ENCODE measurements at regions not wholly inside any gene's neighbourhood (a gene's known extent, or its start where the extent isn't known, plus 50 kb on each side); places are given as distances from the start of the nearest gene placed in this dataset.

DNA sequence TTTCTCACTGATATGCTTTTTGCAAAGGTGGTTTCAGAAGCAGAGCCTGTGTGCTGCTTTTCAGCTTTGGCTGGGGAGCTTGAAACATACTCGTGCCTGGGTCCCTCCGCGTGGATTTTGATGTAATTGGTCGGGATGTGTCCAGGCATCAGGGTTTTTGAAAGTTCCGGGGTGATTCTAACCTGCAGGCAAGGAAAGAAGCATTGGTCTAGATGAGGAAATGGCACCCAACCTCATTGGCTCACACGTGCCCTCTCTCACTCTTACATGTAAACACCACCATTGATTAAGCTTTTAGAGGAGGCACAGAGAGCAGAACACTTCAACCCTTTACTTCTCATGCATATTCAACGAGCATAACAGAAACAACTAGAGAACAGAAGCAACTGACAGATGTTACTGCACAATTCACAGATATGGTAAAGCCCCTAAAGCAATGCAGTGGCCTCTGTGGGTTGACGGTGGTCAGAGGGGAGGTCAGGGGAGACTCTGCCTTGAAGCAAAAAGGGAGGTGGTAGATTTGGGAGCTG lies 112.1 kb downstream of the TLR5 start:
- no peaks in the 10 kb centered on the region for H3K9me3 ChIP-seq (replicated peaks; ENCODE audit: control insufficient read depth, insufficient read depth, low read length)
- no peak overlapping the region for H3K9ac ChIP-seq (replicated peaks; ENCODE audit: extremely low read depth, insufficient read depth, low read length)
- no peaks in the 10 kb centered on the region for H3K27me3 ChIP-seq (ENCODE audit: control insufficient read depth in 2 of 2, insufficient read depth in 2 of 2, low read length in 2 of 2)
- no peak overlapping the region for H3K27ac ChIP-seq (ENCODE audit: insufficient read depth, low read depth, low read length)
- no peak for DNase-seq (ENCODE audit: low read depth, low spot score)
- no peaks in the 10 kb centered on the region for H3K4me1 ChIP-seq (ENCODE audit: control insufficient read depth, extremely low read depth, insufficient read depth, low read length)
- intact Hi-C loops (cut with micrococcal nuclease), result no loop called here
- ChIA-PET CTCF (no interaction called here), POLR2A (no interaction called here)
- no TSS peak for BruUV-seq (replicated peaks)
- dilution Hi-C loops (cut with MboI; ENCODE audit: extremely low pct_ligation_motif_present, low sequenced_read_pairs), result no loop called here
- no peaks in the 10 kb centered on the region for H3K36me3 ChIP-seq (ENCODE audit: control insufficient read depth in 2 of 2, extremely low read depth in 1 of 2, insufficient read depth in 2 of 2, low read length in 2 of 2)
- no peak for FAIRE-seq
- no peaks in the 10 kb centered on the region for H3K79me2 ChIP-seq (ENCODE audit: control insufficient read depth, insufficient read depth, low read length)
- H2AFZ ChIP-seq (ENCODE audit: low read depth, low read length), result no peak overlapping the region
- H3K4me3 ChIP-seq (replicated peaks in 1 of 3; ENCODE audit: insufficient read depth in 1 of 3, low read depth in 1 of 3, low read length in 3 of 3), result no peak overlapping the region
- no peaks in the 10 kb centered on the region for H4K20me1 ChIP-seq (replicated peaks; ENCODE audit: control insufficient read depth, extremely low read depth, insufficient read depth, low read length)
- H3K9me1 ChIP-seq (replicated peaks; ENCODE audit: control insufficient read depth, extremely low read depth, insufficient read depth, low read length), result no peaks in the 10 kb centered on the region
- no peak overlapping the region for H3K4me2 ChIP-seq (ENCODE audit: insufficient read depth, low read length)
- TF ChIP-seq, protein P1, sequence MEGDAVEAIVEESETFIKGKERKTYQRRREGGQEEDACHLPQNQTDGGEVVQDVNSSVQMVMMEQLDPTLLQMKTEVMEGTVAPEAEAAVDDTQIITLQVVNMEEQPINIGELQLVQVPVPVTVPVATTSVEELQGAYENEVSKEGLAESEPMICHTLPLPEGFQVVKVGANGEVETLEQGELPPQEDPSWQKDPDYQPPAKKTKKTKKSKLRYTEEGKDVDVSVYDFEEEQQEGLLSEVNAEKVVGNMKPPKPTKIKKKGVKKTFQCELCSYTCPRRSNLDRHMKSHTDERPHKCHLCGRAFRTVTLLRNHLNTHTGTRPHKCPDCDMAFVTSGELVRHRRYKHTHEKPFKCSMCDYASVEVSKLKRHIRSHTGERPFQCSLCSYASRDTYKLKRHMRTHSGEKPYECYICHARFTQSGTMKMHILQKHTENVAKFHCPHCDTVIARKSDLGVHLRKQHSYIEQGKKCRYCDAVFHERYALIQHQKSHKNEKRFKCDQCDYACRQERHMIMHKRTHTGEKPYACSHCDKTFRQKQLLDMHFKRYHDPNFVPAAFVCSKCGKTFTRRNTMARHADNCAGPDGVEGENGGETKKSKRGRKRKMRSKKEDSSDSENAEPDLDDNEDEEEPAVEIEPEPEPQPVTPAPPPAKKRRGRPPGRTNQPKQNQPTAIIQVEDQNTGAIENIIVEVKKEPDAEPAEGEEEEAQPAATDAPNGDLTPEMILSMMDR (IDR thresholded peaks at IDR 0.05; ENCODE audit: extremely low read depth in 1 of 2, insufficient read depth in 1 of 2, low read depth in 1 of 2, low read length in 2 of 2), result no peak
- TF ChIP-seq, protein P2, sequence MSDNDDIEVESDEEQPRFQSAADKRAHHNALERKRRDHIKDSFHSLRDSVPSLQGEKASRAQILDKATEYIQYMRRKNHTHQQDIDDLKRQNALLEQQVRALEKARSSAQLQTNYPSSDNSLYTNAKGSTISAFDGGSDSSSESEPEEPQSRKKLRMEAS (IDR thresholded peaks at IDR 0.05; ENCODE audit: insufficient read depth, insufficient read length), result no peak

DNA sequence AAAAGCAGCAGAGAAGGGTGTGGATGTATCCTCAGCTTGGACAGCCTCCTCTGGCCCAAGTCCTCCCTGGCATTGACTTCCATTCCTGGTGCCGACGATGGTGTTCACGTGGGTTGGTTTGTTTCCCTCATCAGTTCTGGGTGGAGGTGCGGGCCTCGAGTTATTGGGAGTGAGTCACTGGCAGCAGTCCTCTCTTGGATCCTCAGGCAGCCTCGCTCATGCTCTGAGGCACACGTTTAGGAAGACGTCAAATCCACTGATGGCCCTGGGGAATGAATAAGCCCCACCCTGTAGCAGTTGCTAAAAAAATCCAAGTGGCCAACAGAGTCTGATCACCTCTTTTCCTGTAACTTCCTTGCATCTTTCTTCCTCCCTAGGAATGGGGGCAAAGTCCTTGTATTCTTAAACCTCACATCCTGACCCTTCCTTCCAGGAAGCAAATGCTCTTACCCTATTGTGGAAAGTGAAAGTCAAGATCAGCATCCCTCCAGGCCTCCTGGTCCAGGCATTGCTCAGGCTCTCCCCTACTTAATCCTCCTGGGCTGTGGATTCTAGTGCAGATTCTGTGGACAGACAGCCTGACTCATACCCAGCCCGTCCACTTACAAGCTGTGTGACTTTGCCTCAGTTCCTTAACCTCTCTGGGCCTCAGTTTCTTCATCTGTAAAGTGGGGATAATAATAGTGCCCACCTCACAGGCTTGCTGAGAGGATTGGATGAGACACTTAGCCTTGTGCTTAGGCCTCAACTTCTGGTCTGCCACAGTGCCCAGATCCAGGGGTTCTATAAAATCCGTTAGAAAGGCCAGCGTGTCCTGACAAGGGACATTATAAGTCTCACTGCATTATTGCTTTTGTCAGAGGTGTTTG lies 111.1 kb downstream of the TLR5 start:
- dilution Hi-C loops (cut with MboI; ENCODE audit: extremely low pct_ligation_motif_present, low sequenced_read_pairs), result no loop called here

More for the DNA sequence above, 111.1 kb downstream of the TLR5 start:
- Histone ChIP-seq H3K9ac (replicated peaks; ENCODE audit: extremely low read depth, insufficient read depth, low read length) (no peak overlapping the region), H3K9me1 (replicated peaks; ENCODE audit: control insufficient read depth, extremely low read depth, insufficient read depth, low read length) (no peaks in the 10 kb centered on the region), H3K27ac (ENCODE audit: insufficient read depth, low read depth, low read length) (no peak overlapping the region), H3K4me3 (replicated peaks in 1 of 3; ENCODE audit: insufficient read depth in 1 of 3, low read depth in 1 of 3, low read length in 3 of 3) (no peak overlapping the region), H3K36me3 (ENCODE audit: control insufficient read depth in 2 of 2, extremely low read depth in 1 of 2, insufficient read depth in 2 of 2, low read length in 2 of 2) (no peaks in the 10 kb centered on the region), H3K4me1 (ENCODE audit: control insufficient read depth, extremely low read depth, insufficient read depth, low read length) (no peaks in the 10 kb centered on the region), H3K4me2 (ENCODE audit: insufficient read depth, low read length) (no peak overlapping the region), H3K79me2 (ENCODE audit: control insufficient read depth, insufficient read depth, low read length) (no peaks in the 10 kb centered on the region), H3K27me3 (ENCODE audit: control insufficient read depth in 2 of 2, insufficient read depth in 2 of 2, low read length in 2 of 2) (no peaks in the 10 kb centered on the region), H4K20me1 (replicated peaks; ENCODE audit: control insufficient read depth, extremely low read depth, insufficient read depth, low read length) (no peaks in the 10 kb centered on the region), H3K9me3 (replicated peaks; ENCODE audit: control insufficient read depth, insufficient read depth, low read length) (no peaks in the 10 kb centered on the region), H2AFZ (ENCODE audit: low read depth, low read length) (no peak overlapping the region)
- intact Hi-C loops (cut with micrococcal nuclease), result no loop called here
- FAIRE-seq (no peak), DNase-seq (ENCODE audit: low read depth, low spot score) (no peak)
- POLR2A ChIA-PET, result no interaction called here
- TF ChIP-seq POLR2A (IDR thresholded peaks at IDR 0.05; ENCODE audit: low read depth, low read length) (no peak), POLR2AphosphoS5 (IDR thresholded peaks at IDR 0.05; ENCODE audit: insufficient read depth, low read depth, low read length) (no peak), GATA2 (IDR thresholded peaks at IDR 0.05; ENCODE audit: insufficient read depth, insufficient read length, low read depth, low read length) (no peak), FOS (IDR thresholded peaks at IDR 0.05; ENCODE audit: borderline replicate concordance, insufficient read depth, low read length) (no peak), JUN (IDR thresholded peaks at IDR 0.05; ENCODE audit: borderline replicate concordance, insufficient read depth, insufficient read length, low read depth) (no peak), MYC (IDR thresholded peaks at IDR 0.05; ENCODE audit: low read depth, low read length) (no peak), EZH2 (IDR thresholded peaks at IDR 0.05; ENCODE audit: borderline replicate concordance, low read depth, low read length, severe bottlenecking) (no peak)
- TF ChIP-seq, protein P1 (IDR thresholded peaks at IDR 0.05; ENCODE audit: extremely low read depth in 1 of 2, insufficient read depth in 1 of 2, low read depth in 1 of 2, low read length in 2 of 2), result no peak
- TF ChIP-seq, protein P2 (IDR thresholded peaks at IDR 0.05; ENCODE audit: insufficient read depth, insufficient read length), result no peak
- CTCF ChIA-PET, result no interaction called here
- no TSS peak for BruUV-seq (replicated peaks)
